ENCODE measurements at regions not wholly inside any gene's neighbourhood (a gene's known extent, or its start where the extent isn't known, plus 50 kb on each side); places are given as distances from the start of the nearest gene placed in this dataset.
"Not testable (repeated sequence)": the region's sequence is repeated elsewhere in the genome, so short reads cannot be mapped to it uniquely, and the experiment has no call there.

- no peak for DNase-seq
These were observed 55.9 kb downstream of the ZBTB18 start for GRCh38 chr1:244106837-244107493.

DNA sequence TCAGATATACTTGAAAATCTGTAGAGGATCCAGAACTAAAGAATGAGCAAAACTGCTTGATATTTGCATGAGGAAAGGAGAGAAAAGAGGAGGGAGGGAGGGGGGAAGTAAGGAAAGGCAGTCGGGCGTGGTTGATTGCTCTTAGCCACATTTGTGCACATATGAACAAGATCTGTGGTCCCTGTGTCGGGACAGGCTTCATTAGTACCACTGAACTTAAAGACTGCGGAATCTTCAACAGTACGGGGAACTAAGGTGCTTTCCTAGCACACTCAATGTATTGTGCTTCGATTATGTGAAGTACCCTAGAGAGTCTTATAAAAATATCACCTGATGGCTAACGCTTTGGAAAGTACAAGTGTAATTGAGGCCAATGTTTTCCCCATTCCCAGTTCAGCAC lies 59.9 kb downstream of the ZBTB18 start:
- DNase-seq, result no peak

- DNase-seq, result no peak
These were observed 61.0 kb downstream of the ZBTB18 start for GRCh38 chr1:244112041-244112440.

DNA sequence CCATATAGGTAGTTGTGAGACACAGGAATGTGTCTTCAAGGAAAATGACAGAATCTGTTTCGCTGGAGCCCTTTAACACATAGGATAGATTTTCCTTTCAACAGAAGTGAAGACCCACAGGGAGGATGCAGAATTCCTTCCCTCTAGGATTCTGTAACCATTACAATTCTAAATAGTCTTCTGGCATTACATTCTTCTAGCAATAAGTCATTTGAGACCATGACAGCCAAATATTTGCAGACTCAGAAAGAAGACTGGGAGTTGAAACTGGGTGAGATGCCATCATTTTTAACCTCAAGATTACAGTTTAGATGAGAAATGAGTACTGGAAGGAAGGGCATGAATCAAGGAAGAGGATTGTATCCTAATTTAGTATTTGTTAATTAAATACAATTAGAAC lies 61.6 kb downstream of the ZBTB18 start:
- no peak for DNase-seq

GRCh38 chr1:244113532-244114320 lies 62.6 kb downstream of the ZBTB18 start:
- DNase-seq, result no peak

- no peak for DNase-seq
These were observed 63.8 kb downstream of the ZBTB18 start for GRCh38 chr1:244114892-244115291.

DNA sequence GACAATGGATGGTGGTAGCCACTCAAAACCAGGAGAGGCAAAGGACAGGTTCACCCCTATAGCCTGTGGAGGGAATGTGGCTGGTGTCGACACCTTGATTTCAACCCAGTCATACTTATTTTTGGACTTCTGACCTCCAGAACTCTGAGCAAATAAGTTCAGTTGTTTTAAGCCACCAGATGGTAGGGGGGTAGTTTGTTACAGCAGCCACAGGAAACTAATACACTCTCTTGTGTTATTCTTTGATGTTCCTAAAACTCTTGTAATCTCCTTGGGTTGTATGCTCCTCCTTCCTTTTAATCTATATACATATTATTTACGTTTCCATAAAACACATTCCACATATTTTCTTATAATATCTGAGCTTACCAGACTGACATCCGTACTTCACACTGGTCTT lies 65.9 kb downstream of the ZBTB18 start:
- DNase-seq, result no peak

DNA sequence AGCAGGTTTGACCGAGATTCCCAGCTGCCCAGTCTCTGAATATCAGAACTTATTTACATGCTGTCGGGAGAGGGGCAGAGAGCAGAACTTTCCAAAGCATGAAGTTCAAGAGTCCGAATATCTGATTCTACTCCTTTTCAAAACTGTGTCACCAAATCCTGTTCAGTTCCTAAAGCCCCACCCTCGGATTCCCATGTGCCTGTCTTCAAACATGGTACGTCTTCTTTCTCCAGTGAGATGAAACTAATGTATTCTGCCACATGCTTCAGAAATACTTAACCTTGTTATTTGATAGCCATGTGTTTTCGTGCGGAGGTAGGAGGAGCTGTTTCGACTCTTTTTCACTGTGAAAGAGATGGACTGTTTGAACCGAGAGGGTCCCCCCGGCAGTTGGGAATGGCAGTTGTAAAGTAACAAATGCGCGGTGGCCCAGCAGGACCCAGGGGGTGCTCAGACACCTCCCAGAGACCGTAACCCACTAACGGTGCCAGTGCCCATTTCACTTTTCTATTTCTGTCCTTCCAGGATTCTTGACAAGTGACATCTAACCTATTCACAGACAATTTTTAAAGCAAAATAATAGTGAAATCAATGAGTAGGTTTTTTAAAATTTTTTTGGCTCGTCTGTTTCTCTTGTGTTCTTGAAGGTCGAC lies 67.2 kb downstream of the ZBTB18 start:
- DNase-seq, result no peak

DNA sequence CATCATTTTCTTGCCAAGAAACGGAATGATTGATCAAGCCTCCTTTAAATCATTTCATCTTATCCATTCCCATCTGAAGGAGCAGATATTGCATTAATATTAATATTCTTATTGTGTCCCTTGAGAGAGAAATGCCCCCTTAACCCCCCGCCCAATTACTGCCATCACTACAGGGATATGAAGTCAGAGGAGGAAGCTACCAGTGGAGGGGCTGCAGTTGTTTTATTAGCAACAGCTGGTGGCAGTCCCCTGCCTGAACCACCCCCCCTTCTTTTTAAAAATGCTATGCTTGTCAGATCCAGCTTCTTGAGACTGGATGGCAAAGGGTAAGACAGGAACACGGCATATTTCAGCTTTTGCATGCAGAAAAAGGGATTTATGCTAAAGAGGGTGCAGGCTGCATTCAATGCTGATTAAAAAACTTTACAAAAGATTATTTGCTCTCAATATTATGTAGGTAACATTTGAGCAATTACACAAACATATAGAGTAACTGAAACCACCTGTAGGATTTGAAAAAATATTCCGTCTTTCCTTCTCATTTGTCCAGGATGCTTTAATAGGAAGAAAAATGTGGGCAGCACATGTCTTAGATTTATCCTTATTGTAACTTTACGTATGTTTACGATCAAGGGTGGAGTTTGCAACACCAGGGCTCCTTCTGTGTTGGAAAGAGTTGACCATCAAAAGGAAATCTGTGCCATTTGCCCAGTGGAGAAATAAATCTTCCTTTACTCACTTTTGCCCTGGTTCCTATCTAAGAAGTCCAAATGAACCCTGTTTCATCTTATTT lies 77.7 kb downstream of the ZBTB18 start:
- no peak for DNase-seq

DNA sequence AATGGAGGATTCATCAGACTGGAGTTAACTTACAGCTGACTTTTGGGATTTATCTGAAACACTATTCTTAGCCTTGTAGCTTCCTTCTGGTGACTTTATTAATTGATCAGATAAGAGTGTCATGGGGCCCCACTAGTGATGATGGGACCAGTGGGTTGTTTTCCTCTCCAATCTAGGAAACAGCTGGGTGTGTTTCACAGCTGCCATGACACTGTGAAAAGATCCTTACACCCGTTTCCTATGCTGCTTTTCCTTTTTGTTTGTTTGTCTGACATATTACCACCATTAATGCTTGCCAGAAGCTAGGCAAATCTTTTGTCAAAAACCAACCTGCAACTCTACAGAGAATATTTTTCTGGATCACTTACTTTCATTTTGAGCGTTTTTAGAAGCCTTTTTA lies 86.2 kb downstream of the ZBTB18 start:
- DNase-seq, result no peak

DNA sequence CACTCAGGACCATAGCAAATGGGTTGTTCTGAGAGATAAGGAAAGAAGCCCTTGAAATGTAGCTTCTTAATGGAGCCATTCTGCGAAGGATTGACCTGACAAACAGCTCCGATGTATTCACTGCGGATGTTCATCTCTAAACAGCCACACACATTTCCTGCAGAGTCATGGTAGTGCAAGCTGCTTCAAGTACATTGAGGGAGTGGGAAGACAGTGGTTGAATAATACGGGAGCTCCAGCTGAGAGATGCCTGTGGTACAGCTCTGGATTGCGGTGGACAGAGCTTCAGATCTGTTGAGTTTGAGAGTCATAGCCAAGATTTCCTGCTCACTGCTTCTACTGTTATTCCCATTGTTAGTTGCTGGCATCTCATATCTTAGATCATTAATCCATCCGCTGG lies 86.6 kb downstream of the ZBTB18 start:
- DNase-seq, result peak; percentile 12

- no peak for DNase-seq
These were observed 87.3 kb downstream of the ZBTB18 start for GRCh38 chr1:244138399-244138798.

DNA sequence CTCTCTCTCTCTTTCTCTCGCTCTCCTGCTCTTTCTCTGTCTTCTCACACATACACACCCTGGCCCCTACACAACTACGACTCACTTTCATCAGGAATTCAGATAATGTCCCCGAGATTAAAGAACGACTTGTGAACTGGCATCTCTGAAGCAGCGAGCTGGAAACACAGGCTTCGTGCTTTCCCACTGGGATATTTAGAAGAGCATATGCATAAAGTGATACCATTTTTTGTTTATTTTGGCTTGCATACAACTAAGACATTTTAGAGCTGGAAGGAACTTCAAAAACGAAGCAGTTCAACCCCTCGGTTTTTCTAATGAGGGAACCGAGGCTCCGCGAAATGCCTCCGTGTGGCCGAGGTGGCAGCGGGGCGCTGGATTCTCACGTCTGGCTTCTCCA lies 88.6 kb downstream of the ZBTB18 start:
- no peak for DNase-seq

DNA sequence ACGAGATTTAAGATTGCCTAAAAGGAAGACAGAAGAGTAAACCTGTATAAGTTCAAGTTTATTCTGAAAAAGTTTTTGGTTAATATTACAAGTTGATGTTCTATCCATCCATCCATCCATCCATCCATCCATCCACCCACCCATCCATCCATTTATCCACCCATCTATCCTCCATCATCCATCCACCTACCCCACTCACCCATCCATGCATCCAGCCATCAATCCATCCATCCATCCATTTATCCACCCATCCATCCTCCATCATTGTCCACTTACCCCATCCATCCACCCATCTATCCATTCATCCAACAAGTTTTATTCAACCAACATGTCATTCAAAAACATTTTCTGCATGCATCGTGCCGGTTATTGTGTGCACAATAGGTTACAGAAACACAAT lies 89.3 kb downstream of the ZBTB18 start:
- no peak for DNase-seq

DNA sequence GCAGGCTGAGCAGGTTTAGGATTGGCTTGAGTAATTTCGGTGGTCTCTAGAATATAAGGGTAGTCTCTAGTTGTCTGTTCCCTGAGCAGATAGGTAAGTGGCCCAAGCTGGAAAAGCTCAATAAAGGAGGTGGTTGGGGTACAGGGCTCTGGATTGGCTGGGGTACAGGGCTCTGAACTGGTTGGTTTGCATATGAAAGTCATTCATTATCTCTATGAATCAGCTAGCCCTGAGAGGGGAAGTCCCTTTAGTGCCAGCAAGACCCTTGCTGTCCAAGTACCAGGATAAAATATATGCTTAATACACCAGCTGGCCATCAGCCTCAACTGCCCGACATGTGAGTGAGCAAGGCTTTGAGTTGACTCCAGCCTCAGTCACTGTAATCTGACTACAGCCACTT lies 93.0 kb downstream of the ZBTB18 start:
- no peak for DNase-seq

DNA sequence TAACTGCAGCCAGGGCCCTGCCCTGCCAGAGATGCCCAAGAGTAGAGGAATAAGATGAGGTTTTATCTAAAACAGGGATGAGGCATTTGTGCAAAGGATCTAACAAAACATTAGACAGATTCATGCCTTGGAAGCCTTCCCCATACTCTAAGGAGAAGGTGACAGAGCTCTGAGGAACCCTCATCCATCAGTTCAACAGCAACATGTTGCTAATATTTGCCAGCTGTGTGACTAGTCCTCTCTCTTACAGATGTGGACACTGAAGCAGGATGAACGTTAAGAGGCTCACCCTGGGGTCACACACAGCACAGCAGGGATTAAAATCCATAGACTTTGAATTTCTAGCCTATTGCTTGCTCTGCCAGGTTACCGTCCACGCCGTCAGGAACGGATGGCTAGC lies 99.0 kb downstream of the ZBTB18 start:
- no peak for DNase-seq

GRCh38 chr1:244150665-244151064 lies 99.6 kb downstream of the ZBTB18 start:
- DNase-seq, result no peak

- DNase-seq, result no peak
These were observed 100.5 kb downstream of the ZBTB18 start for GRCh38 chr1:244151537-244151936.

DNA sequence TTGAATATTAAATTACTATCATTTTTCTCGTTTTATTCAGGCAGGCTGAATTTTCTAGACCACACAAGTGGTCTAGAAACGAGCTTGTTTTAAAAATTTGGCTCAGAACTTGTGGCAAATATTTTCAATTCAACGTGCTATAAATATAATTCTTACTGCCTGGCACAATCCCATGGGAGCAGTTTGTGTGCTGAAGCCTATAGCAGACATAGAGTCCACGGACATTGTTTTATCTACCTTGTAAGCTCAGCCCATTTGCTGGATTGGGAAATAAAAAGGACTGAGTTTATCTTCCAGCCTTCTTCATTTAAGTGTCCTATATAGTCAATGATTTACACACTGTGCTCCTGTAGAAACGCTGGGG lies 103.4 kb downstream of the ZBTB18 start:
- DNase-seq, result no peak

GRCh38 chr1:244154872-244155531 lies 103.9 kb downstream of the ZBTB18 start:
- DNase-seq, result no peak

GRCh38 chr1:244155661-244156060 lies 104.6 kb downstream of the ZBTB18 start:
- no peak for DNase-seq

DNA sequence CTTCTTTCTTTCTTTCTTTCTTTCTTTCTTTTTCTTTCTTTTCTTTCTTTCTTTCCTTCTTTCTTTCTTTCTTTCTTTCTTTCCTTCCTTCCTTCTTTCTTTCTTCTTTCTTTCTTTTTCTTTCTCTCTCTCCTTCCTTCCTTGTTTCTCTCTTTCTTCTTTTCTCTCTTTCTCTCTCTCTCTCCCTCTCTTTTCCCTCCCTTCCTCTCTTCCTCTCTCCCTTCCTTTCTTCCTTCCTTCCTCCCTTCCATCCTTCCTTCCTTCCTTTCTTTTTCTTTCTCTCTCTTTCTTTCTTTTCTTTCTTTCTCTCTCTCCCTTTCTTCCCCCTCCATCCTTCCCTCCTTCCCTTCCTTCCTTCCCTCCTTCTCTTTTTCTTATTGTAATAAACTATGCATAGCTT lies 105.5 kb downstream of the ZBTB18 start:
- DNase-seq, result not testable (repeated sequence)
